MCF 10A (cell line): ENCODE measurements at regions not wholly inside any gene's neighbourhood (a gene's known extent, or its start where the extent isn't known, plus 50 kb on each side); places are given as distances from the start of the nearest gene placed in this dataset.

Source experiments
- BruUV-seq: library from RNA; stranded (reverse); fragments of 400-500 nt; replicated peaks from 2 replicates; lab custom pipeline; 2021; lab: Mats Ljungman, UMichigan
- CTCF ChIA-PET: fragments of 300-600 bp; sonication (Branson Sonifier 250); formaldehyde crosslinking; extraction: SDS; loops from one replicate; lab custom pipeline; 2021; ENCODE audit warnings: antibody characterized with exemption, inconsistent platforms; lab: Yijun Ruan, JAX
- POLR2A ChIA-PET: fragments of 300-600, 350-650 bp; sonication (Branson Sonifier 250); formaldehyde crosslinking; extraction: SDS; loops from one replicate; lab custom pipeline; 2020; ENCODE audit warnings: antibody characterized with exemption, inconsistent platforms; lab: Yijun Ruan, JAX
- DNase-seq: peaks from one replicate; pipeline ENCODE4 v3.0.0-alpha.2; 2018; ENCODE audit not compliant: unreplicated experiment
- H3K27ac Mint-ChIP-seq: one replicate; pipeline ENCODE4 v1.8.0; 2022; ENCODE audit warnings: mild to moderate bottlenecking, low read depth, mixed read lengths; ENCODE audit not compliant: unreplicated experiment
- H3K27me3 Mint-ChIP-seq: one replicate; pipeline ENCODE4 v1.8.0; 2022; ENCODE audit warnings: mixed read lengths; ENCODE audit not compliant: insufficient read depth, unreplicated experiment
- H3K36me3 Mint-ChIP-seq: one replicate; pipeline ENCODE4 v1.8.0; 2022; ENCODE audit warnings: mild to moderate bottlenecking, moderate library complexity, mixed read lengths; ENCODE audit not compliant: insufficient read depth, unreplicated experiment
- H3K4me1 Mint-ChIP-seq: one replicate; pipeline ENCODE4 v1.8.0; 2022; ENCODE audit warnings: mixed read lengths; ENCODE audit not compliant: insufficient read depth, unreplicated experiment
- H3K4me3 Mint-ChIP-seq: one replicate; pipeline ENCODE4 v1.8.0; 2022; ENCODE audit warnings: mild to moderate bottlenecking, moderate library complexity, mixed read lengths; ENCODE audit not compliant: unreplicated experiment
- H3K9me3 Mint-ChIP-seq: one replicate; pipeline ENCODE4 v1.8.0; 2022; ENCODE audit warnings: mixed read lengths; ENCODE audit not compliant: unreplicated experiment
- intact Hi-C: fragments of 100-400 bp; cut with micrococcal nuclease; formaldehyde crosslinking; loops from 2 replicates; pipeline ENCODE4 v1.14.1; 2022
- TF ChIP-seq, protein P1 (sequence below): fragments of 200-600 bp; IDR thresholded peaks from one replicate; pipeline ENCODE4 v1.8.0; 2022; ENCODE audit warnings: antibody characterized with exemption, mild to moderate bottlenecking; ENCODE audit not compliant: unreplicated experiment

DNA sequence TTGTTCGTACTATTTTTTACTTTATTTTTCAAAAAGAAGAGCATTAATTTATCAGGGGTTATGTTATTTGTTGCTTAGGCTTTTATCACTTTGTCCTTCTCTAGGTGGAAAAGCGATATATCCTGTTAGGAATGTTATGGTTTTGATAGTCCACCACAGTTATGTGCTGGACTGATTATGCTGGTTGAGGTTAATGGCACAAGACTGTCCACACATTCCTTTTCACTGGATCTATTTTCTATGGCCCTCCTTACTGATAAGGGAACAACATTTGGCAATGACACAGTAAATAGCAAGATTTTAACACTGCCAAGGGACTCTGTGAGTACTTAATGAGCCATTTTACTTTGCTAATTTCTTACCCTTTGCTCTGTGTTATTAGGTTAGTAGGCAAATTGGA, 1212.3 kb downstream of the NXPH1 start:
- TF ChIP-seq, protein P1, sequence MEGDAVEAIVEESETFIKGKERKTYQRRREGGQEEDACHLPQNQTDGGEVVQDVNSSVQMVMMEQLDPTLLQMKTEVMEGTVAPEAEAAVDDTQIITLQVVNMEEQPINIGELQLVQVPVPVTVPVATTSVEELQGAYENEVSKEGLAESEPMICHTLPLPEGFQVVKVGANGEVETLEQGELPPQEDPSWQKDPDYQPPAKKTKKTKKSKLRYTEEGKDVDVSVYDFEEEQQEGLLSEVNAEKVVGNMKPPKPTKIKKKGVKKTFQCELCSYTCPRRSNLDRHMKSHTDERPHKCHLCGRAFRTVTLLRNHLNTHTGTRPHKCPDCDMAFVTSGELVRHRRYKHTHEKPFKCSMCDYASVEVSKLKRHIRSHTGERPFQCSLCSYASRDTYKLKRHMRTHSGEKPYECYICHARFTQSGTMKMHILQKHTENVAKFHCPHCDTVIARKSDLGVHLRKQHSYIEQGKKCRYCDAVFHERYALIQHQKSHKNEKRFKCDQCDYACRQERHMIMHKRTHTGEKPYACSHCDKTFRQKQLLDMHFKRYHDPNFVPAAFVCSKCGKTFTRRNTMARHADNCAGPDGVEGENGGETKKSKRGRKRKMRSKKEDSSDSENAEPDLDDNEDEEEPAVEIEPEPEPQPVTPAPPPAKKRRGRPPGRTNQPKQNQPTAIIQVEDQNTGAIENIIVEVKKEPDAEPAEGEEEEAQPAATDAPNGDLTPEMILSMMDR: no peak
- no peak for DNase-seq
- intact Hi-C loops: no loop called here
- H3K4me1 Mint-ChIP-seq: no peaks in the 10 kb centered on the region
- no TSS peak for BruUV-seq
- no peak overlapping the region for H3K27ac Mint-ChIP-seq
- peaks cover 37% of the 10 kb centered on the region for H3K27me3 Mint-ChIP-seq
- no peak overlapping the region for H3K4me3 Mint-ChIP-seq
- H3K36me3 Mint-ChIP-seq: no peaks in the 10 kb centered on the region
- no peaks in the 10 kb centered on the region for H3K9me3 Mint-ChIP-seq
- ChIA-PET CTCF (no interaction called here), POLR2A (no interaction called here)

DNA sequence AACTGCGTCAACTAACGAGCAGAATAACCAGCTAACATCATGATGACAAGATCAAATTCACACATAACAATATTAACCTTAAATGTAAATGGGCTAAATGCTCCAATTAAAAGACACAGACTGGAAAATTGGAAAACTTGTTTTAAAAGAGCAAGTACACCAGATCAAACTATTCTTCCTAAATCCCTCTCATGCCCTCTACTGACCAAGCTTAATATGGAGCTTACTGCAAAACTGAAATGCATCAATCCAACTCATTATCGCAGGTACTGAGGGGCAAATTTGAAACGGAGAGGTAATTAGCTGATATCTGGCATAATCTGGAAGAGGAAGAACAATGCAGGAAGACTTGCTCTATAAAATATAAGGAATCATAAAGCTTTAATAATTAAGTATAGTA, 1223.8 kb downstream of the NXPH1 start:
- CTCF ChIA-PET: interaction anchor here (0.6 to 1.2 kb wide), 5 partner anchors 8 to 1351 kb away, joined by 3 to 4 read pairs (median 3); no protein-coding TSS in a partner anchor
- intact Hi-C loops: no loop called here
- no peaks in the 10 kb centered on the region for H3K36me3 Mint-ChIP-seq
- no peaks in the 10 kb centered on the region for H3K4me1 Mint-ChIP-seq
- TF ChIP-seq, protein P1: peak; percentile 18
- DNase-seq: no peak
- no TSS peak for BruUV-seq
- POLR2A ChIA-PET: no interaction called here
- no peak overlapping the region for H3K27ac Mint-ChIP-seq
- no peaks in the 10 kb centered on the region for H3K27me3 Mint-ChIP-seq
- no peak overlapping the region for H3K4me3 Mint-ChIP-seq
- H3K9me3 Mint-ChIP-seq: no peaks in the 10 kb centered on the region

DNA sequence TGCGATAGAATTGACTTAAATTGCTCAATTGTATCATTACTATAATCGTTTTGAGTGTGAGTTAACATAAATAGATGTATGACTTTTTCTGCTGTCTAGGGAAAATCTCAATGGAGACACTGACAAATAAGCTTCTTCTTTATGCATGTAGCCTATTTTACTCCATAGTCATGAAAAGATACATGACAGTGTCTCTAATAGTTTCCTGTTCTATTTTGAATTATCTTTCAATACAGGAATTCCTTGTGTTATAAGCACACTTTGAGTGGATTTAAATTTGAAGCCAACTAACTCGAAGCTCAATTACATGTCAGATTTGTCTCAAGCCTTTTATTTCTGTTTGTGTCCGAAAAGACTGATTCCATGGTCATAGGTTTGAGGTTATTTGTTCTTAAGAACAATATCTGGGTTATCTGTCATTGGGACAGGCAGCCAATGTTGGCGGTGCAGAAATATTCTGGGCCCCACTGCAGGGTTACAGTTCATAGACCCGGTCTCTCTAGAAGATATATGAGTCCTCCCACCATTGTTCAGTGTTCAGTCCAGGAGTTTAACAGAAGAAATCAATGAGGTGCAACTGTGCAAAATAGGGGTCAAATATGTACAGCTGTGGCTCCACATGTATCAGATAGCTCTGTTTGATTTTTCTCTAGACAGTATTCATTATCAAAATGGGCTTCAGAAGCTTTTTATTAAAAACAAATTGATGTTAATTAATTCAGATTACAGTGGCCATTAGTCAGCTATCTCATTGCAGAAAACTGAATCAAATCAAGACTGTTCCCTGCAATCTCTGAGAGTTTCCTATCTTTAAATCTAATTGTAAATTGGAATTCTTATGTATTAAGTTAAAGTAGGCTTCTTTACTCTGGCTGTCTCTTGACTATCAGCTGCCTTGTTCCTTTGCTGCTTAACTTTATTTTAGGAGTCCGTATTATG, 1238.8 kb downstream of the NXPH1 start:
- ChIA-PET POLR2A (no interaction called here), CTCF (no interaction called here)
- Mint-ChIP-seq H3K4me3 (no peak overlapping the region), H3K27ac (no peak overlapping the region), H3K27me3 (peaks cover 21% of the 10 kb centered on the region), H3K36me3 (no peaks in the 10 kb centered on the region), H3K9me3 (no peaks in the 10 kb centered on the region), H3K4me1 (no peaks in the 10 kb centered on the region)
- intact Hi-C loops: no loop called here
- TF ChIP-seq, protein P1: no peak
- BruUV-seq: no TSS peak
- DNase-seq: no peak

DNA sequence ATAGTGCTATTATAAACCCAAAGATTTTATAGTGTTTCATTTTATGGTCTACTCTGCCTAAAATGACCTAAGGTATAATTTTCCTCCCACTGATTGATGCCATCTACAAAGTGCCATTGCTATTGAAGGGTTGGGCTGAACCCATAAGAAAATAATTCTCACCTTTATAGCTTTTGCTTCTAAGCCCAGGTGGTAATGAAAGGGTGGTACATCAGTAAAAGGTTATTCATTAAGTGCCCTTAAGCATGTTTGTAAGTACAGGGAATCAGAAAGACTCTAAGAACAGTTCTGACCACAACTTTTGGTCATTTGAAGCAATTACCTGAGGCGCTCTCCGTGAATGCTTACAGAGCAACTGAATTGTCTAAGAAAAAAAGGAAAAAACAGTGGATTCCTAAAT, 1247.3 kb downstream of the NXPH1 start:
- no peak for DNase-seq
- intact Hi-C loops: no loop called here
- Mint-ChIP-seq H3K27me3 (no peaks in the 10 kb centered on the region), H3K4me3 (no peak overlapping the region), H3K36me3 (no peaks in the 10 kb centered on the region), H3K4me1 (no peaks in the 10 kb centered on the region), H3K9me3 (no peaks in the 10 kb centered on the region), H3K27ac (no peak overlapping the region)
- TF ChIP-seq, protein P1: no peak
- POLR2A ChIA-PET: no interaction called here
- CTCF ChIA-PET: no interaction called here
- no TSS peak for BruUV-seq
